Keratinocyte (primary cell): ENCODE measurements at regions not wholly inside any gene's neighbourhood (a gene's known extent, or its start where the extent isn't known, plus 50 kb on each side); places are given as distances from the start of the nearest gene placed in this dataset.

Experiments used
- DNase-seq: peaks from one replicate; pipeline ENCODE4 v3.0.0-alpha.2; 2011; ENCODE audit warnings: low read depth, missing footprints, low spot score
- FAIRE-seq: peaks from 2 replicates; lab custom pipeline; 2011; peaks lifted over from hg19 to GRCh38; lab: Jason Lieb, UNC
- H2AFZ ChIP-seq: 2 replicates; pipeline ENCODE4 v1.6.0; 2012; ENCODE audit warnings: low read length, control low read depth, inconsistent platforms; ENCODE audit not compliant: control insufficient read depth
- H3K27ac ChIP-seq: 2 replicates; pipeline ENCODE4 v1.5.1; 2011; ENCODE audit warnings: low read length; ENCODE audit not compliant: control insufficient read depth, insufficient read depth
- H3K27me3 ChIP-seq: 3 replicates; pipeline ENCODE4 v1.6.0; 2011; ENCODE audit warnings: low read length; ENCODE audit not compliant: control insufficient read depth, insufficient read depth; ENCODE audit errors: extremely low read depth
- H3K36me3 ChIP-seq, 2 experiments: 2 replicates in 1 of 2; 3 replicates in 1 of 2; pipeline ENCODE4 v1.5.1; 2011; ENCODE audit warnings: low read length in 2 of 2, mild to moderate bottlenecking in 1 of 2; ENCODE audit not compliant: control insufficient read depth in 2 of 2, insufficient read depth in 2 of 2; ENCODE audit errors: extremely low read depth in 1 of 2
- H3K4me1 ChIP-seq: 3 replicates; pipeline ENCODE4 v1.5.1; 2011; ENCODE audit warnings: low read length; ENCODE audit not compliant: control insufficient read depth, insufficient read depth; ENCODE audit errors: extremely low read depth
- H3K4me2 ChIP-seq: 3 replicates; pipeline ENCODE4 v1.6.0; 2011; ENCODE audit warnings: low read depth, low read length; ENCODE audit not compliant: control insufficient read depth, insufficient read depth; ENCODE audit errors: extremely low read depth
- H3K4me3 ChIP-seq, 3 experiments: fragments of 200-600 bp in 1 of 3; sonication (generic) in 1 of 3; 2 replicates in 2 of 3; 3 replicates in 1 of 3; pipeline ENCODE4 v1.5.1; 2011 to 2016; ENCODE audit warnings: low read length in 3 of 3, mild to moderate bottlenecking in 3 of 3, control low read depth in 2 of 3, inconsistent platforms in 1 of 3, low read depth in 1 of 3, mixed read lengths in 1 of 3, mixed run types in 1 of 3, moderate library complexity in 1 of 3; ENCODE audit not compliant: control insufficient read depth in 2 of 3, insufficient read depth in 2 of 3; ENCODE audit errors: extremely low read depth in 1 of 3
- H3K79me2 ChIP-seq: 2 replicates; pipeline ENCODE4 v1.6.0; 2012; ENCODE audit warnings: low read length; ENCODE audit not compliant: control insufficient read depth, insufficient read depth
- H3K9ac ChIP-seq: 3 replicates; pipeline ENCODE4 v1.6.0; 2011; ENCODE audit warnings: low read length; ENCODE audit not compliant: control insufficient read depth, insufficient read depth; ENCODE audit errors: extremely low read depth
- H3K9me1 ChIP-seq: 3 replicates; pipeline ENCODE4 v1.6.0; 2011; ENCODE audit warnings: low read length; ENCODE audit not compliant: control insufficient read depth, insufficient read depth; ENCODE audit errors: extremely low read depth
- H3K9me3 ChIP-seq: 2 replicates; pipeline ENCODE4 v1.5.1; 2012; ENCODE audit warnings: low read depth, low read length; ENCODE audit not compliant: control insufficient read depth
- H4K20me1 ChIP-seq: 3 replicates; pipeline ENCODE4 v1.6.0; 2011; ENCODE audit warnings: low read length; ENCODE audit not compliant: control insufficient read depth, insufficient read depth; ENCODE audit errors: extremely low read depth
- CTCF ChIP-seq, 3 experiments: IDR thresholded peaks in 1 of 3; conservative IDR thresholded peaks in 1 of 3; optimal IDR thresholded peaks in 1 of 3; 2 replicates in 2 of 3; 3 replicates in 1 of 3; pipeline versions ENCODE3 to v1.5.1; 2011; ENCODE audit warnings: low read length in 3 of 3, mild to moderate bottlenecking in 3 of 3, moderate library complexity in 2 of 3, control low read depth in 1 of 3, inconsistent platforms in 1 of 3; ENCODE audit not compliant: insufficient read depth in 2 of 3; ENCODE audit errors: extremely low read depth in 1 of 3
- EZH2 ChIP-seq: IDR thresholded peaks from one replicate; pipeline ENCODE4 v1.6.1; 2012; ENCODE audit warnings: inconsistent platforms, mild to moderate bottlenecking, low read length, moderate library complexity
- dilution Hi-C: fragments of 300-500 bp; cut with MboI; formaldehyde crosslinking; loops from one replicate; pipeline ENCODE4 v1.7.0; 2020; ENCODE audit warnings: low sequenced_read_pairs; ENCODE audit not compliant: extremely low pct_ligation_motif_present

- TF ChIP-seq EZH2 (no peak), CTCF (optimal IDR thresholded peaks at IDR 0.05 in 1 of 3, IDR thresholded peaks at IDR 0.05 in 1 of 3, conservative IDR thresholded peaks at IDR 0.05 in 1 of 3; ENCODE audit: extremely low read depth in 1 of 3, insufficient read depth in 2 of 3, low read length in 3 of 3) (no peak)
- no peak overlapping the region for H3K4me2 ChIP-seq
- no peaks in the 10 kb centered on the region for H4K20me1 ChIP-seq
- H3K79me2 ChIP-seq, result no peaks in the 10 kb centered on the region
- no peaks in the 10 kb centered on the region for H3K9me1 ChIP-seq
- H2AFZ ChIP-seq, result no peak overlapping the region
- H3K4me1 ChIP-seq, result no peaks in the 10 kb centered on the region
- no peaks in the 10 kb centered on the region for H3K9me3 ChIP-seq
- H3K27me3 ChIP-seq, result no peaks in the 10 kb centered on the region
- no peak for FAIRE-seq
- no peak overlapping the region for H3K27ac ChIP-seq
- no peak for DNase-seq
- no peak overlapping the region for H3K4me3 ChIP-seq
- H3K36me3 ChIP-seq, result no peaks in the 10 kb centered on the region
- dilution Hi-C loops, result no loop called here
- H3K9ac ChIP-seq, result no peak overlapping the region
Measured at GRCh38 chr9:78519786-78520185, 222.9 kb downstream of the PSAT1 start.

GRCh38 chr9:78521680-78522079, 224.8 kb downstream of the PSAT1 start:
- Histone ChIP-seq H3K27me3 (no peaks in the 10 kb centered on the region), H4K20me1 (no peaks in the 10 kb centered on the region), H3K27ac (no peak overlapping the region), H3K36me3 (no peaks in the 10 kb centered on the region), H3K9ac (no peak overlapping the region), H3K4me1 (no peaks in the 10 kb centered on the region), H2AFZ (no peak overlapping the region), H3K4me3 (no peak overlapping the region), H3K4me2 (no peak overlapping the region), H3K79me2 (no peaks in the 10 kb centered on the region), H3K9me1 (no peaks in the 10 kb centered on the region), H3K9me3 (no peaks in the 10 kb centered on the region)
- no peak for FAIRE-seq
- dilution Hi-C loops, result no loop called here
- no peak for DNase-seq
- TF ChIP-seq EZH2, result no peak
- TF ChIP-seq CTCF (optimal IDR thresholded peaks at IDR 0.05 in 1 of 3, IDR thresholded peaks at IDR 0.05 in 1 of 3, conservative IDR thresholded peaks at IDR 0.05 in 1 of 3; ENCODE audit: extremely low read depth in 1 of 3, insufficient read depth in 2 of 3, low read length in 3 of 3), result no peak
